ENCODE measurements at regions not wholly inside any gene's neighbourhood (a gene's known extent, or its start where the extent isn't known, plus 50 kb on each side); places are given as distances from the start of the nearest gene placed in this dataset.

DNA sequence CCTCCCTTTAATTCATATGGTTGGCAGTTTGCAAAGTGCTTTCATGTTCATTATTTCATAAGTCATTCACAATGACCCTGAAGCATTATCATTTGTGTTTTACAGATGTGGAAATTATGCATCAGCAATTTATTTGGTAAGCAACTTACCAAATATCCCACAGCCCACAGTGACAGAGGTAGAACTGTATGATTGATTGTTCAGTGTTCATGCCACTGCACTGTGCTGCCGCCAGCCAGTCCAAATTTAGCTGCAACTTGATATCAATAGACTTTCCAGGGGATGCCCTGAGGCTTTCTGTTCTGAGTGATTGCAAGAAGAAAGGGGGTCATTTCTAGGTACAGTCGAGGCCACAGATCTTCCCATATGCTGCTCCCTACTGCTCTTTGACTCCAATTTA, 380.3 kb downstream of the PLPP3 start:
- TF ChIP-seq, protein P1, sequence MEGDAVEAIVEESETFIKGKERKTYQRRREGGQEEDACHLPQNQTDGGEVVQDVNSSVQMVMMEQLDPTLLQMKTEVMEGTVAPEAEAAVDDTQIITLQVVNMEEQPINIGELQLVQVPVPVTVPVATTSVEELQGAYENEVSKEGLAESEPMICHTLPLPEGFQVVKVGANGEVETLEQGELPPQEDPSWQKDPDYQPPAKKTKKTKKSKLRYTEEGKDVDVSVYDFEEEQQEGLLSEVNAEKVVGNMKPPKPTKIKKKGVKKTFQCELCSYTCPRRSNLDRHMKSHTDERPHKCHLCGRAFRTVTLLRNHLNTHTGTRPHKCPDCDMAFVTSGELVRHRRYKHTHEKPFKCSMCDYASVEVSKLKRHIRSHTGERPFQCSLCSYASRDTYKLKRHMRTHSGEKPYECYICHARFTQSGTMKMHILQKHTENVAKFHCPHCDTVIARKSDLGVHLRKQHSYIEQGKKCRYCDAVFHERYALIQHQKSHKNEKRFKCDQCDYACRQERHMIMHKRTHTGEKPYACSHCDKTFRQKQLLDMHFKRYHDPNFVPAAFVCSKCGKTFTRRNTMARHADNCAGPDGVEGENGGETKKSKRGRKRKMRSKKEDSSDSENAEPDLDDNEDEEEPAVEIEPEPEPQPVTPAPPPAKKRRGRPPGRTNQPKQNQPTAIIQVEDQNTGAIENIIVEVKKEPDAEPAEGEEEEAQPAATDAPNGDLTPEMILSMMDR (IDR thresholded peaks at IDR 0.05), result no peak
- no peak for TF ChIP-seq SP1 (CRISPR knock-in tag; conservative IDR thresholded peaks at IDR 0.05)
- TF ChIP-seq, protein P2, sequence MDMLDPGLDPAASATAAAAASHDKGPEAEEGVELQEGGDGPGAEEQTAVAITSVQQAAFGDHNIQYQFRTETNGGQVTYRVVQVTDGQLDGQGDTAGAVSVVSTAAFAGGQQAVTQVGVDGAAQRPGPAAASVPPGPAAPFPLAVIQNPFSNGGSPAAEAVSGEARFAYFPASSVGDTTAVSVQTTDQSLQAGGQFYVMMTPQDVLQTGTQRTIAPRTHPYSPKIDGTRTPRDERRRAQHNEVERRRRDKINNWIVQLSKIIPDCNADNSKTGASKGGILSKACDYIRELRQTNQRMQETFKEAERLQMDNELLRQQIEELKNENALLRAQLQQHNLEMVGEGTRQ (CRISPR knock-in tag; IDR thresholded peaks at IDR 0.05), result no peak
- TF ChIP-seq CREM (CRISPR knock-in tag; IDR thresholded peaks at IDR 0.05), result no peak
- TF ChIP-seq GABPB1 (CRISPR knock-in tag; IDR thresholded peaks at IDR 0.05), result no peak
- TF ChIP-seq, protein P3, sequence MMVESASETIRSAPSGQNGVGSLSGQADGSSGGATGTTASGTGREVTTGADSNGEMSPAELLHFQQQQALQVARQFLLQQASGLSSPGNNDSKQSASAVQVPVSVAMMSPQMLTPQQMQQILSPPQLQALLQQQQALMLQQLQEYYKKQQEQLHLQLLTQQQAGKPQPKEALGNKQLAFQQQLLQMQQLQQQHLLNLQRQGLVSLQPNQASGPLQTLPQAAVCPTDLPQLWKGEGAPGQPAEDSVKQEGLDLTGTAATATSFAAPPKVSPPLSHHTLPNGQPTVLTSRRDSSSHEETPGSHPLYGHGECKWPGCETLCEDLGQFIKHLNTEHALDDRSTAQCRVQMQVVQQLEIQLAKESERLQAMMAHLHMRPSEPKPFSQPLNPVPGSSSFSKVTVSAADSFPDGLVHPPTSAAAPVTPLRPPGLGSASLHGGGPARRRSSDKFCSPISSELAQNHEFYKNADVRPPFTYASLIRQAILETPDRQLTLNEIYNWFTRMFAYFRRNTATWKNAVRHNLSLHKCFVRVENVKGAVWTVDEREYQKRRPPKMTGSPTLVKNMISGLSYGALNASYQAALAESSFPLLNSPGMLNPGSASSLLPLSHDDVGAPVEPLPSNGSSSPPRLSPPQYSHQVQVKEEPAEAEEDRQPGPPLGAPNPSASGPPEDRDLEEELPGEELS (CRISPR knock-in tag; IDR thresholded peaks at IDR 0.05), result no peak
- no peak for TF ChIP-seq JUN (CRISPR knock-in tag; IDR thresholded peaks at IDR 0.05)
